Right hindlimb (tissue), 1 donor: ENCODE measurements at regions not wholly inside any gene's neighbourhood (a gene's known extent, or its start where the extent isn't known, plus 50 kb on each side); places are given as distances from the start of the nearest gene placed in this dataset.
A peak's percentile ranks its signal among the peaks of the same experiment; 100 is the strongest.

Experiments
- DNase-seq: peaks from one replicate; pipeline ENCODE4 v3.0.0-alpha.2; 2018

- DNase-seq, result no peak
These were observed 451.3 kb downstream of the NTRK3 start for GRCh38 chr15:87805117-87805820.

DNA sequence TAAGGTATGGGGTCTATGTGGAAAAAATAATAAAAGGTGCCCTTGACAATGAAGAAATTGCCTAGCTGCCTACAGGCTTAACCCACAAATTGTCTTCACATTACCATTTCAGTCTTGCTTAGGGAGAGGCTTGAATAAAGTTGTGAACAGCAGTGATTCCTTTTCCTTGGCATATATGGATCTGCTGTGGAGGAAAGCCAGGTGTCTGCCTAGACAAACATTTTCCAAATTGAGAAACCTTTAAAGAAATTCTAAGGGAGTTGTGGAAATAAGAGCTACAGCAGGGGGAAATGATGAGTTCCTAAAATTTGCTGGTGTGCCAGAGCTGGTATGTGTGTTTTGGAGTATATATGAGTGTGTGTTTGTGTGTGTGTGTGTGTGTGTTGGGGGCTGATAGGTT is 452.1 kb downstream of the NTRK3 start:
- no peak for DNase-seq

GRCh38 chr15:87799838-87800237 is 456.7 kb downstream of the NTRK3 start:
- DNase-seq, result no peak

- DNase-seq, result no peak
These were observed 457.1 kb downstream of the NTRK3 start for GRCh38 chr15:87799428-87799827.

DNA sequence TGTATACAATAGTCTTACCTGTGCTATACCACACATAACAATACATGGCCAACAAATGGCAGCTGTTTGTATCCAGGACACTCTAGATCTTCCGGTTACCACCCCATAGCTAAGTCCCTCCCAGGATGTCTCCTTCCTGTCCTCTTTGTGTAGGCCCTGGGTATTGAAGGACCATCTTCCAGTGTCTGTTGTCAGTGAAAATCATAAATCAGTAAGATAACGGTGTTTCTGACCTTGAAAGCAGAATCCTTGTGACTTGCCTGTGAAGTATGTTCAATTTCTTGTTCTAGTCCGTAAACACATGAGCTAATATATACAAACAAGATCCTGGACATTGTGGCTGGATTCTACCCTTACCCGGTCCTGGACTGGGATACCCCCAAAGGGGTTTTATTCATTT is 462.8 kb downstream of the NTRK3 start:
- no peak for DNase-seq

- no peak for DNase-seq
These were observed 464.1 kb downstream of the NTRK3 start for GRCh38 chr15:87792250-87793040.

- no peak for DNase-seq
These were observed 474.4 kb downstream of the NTRK3 start for GRCh38 chr15:87781959-87782625.

- no peak for DNase-seq
These were observed 476.8 kb downstream of the NTRK3 start for GRCh38 chr15:87779746-87780145.

DNA sequence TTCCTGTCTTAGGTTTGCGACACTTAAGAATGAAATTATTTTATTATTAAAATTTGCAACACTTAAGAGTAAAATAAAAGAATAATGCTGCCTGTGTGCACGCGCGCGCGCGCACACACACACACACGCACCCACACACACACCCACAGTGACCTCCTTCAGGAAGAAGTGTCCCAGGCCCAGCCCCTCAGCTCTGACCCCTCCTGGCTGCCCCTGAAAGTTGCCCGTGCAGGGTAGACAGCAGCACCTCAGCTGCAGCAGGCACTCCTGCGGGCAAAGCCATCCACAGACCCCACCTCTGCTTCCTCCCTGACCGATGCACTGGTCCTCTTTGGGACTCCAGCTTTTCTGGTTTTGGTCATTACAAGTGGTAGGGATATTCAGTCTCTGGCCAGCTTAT is 478.2 kb downstream of the NTRK3 start:
- no peak for DNase-seq

- peak; percentile 50 for DNase-seq
These were observed 479.4 kb downstream of the NTRK3 start for GRCh38 chr15:87777054-87777561.

DNA sequence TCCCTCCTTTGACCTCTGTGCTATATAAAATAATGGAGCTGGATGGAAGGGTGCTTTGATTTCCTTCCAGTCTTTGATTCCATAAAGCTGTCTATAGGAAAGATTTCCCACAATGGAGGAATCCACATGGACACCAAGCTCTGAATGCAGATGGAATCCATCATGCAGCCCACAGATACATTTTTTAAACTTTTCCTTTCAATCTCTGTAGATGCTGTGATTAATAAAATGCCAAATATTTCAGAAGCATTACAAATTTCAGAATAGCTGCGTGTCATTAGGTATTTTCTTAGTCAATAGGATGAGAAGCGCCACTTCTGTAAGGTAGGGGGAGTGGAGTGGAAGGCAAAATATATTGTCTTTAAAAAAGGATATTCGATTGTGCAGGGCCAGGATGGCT is 489.0 kb downstream of the NTRK3 start:
- no peak for DNase-seq

GRCh38 chr15:87764461-87765240 is 491.9 kb downstream of the NTRK3 start:
- no peak for DNase-seq

GRCh38 chr15:87763837-87764236 is 492.7 kb downstream of the NTRK3 start:
- DNase-seq, result no peak

GRCh38 chr15:87761736-87762509 is 494.6 kb downstream of the NTRK3 start:
- DNase-seq, result no peak

DNA sequence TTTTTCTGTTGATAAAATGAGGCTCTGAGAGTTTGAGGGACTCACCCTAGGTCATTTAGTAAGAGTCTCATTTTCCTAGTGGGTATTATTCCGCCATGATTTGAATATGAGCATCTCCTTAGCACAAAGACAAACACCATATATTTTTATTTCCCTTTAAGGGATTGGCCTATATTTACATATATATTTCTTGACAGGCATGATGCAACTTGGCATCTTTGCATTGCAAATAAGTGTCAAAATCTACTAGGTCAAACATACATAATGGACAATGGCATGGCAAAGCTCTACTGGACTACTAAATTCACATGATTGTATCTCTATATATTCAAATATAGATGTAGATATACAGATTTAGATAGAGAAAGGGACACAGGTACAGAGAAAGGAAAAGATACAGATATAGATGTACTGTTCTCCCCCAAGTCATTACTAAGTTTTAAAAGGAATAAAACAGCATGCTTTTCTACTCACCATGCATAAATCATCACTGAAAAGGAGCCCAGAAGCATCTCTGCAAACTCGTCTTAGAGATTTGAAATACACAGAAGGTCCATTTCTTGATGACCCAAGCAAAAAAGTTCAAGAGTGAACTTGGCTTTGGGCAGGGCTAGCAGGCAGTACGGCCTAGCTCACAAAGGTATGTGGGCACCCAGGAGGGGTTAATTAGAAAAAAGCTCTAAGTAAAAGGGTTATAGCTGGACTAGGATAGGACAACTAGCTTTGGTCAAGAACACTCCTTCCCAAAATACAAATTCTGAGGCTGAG is 495.8 kb downstream of the NTRK3 start:
- no peak for DNase-seq

GRCh38 chr15:87758794-87759418 is 497.6 kb downstream of the NTRK3 start:
- peak; percentile 28 for DNase-seq

- no peak for DNase-seq
These were observed 499.5 kb downstream of the NTRK3 start for GRCh38 chr15:87757084-87757483.

DNA sequence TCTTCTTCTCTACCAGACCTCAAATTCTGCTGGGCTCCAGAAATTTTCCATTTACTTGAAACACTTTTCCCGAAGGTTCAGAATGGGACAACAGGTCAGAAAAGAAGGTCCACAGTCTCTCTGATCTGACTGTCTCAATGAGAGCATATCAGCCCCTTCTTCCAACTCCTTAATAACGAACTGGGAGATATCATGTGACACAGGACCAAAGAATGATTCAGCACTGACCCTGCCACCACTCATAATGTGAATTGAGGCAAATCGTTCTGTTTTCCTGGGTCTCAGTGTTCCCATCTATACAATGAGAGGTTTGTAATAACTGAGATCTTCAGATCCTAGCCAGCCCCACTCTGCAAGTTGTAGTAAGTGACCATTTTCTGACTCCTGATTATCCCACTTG is 500.5 kb downstream of the NTRK3 start:
- DNase-seq, result no peak

- DNase-seq, result no peak
These were observed 501.3 kb downstream of the NTRK3 start for GRCh38 chr15:87755226-87755625.

DNA sequence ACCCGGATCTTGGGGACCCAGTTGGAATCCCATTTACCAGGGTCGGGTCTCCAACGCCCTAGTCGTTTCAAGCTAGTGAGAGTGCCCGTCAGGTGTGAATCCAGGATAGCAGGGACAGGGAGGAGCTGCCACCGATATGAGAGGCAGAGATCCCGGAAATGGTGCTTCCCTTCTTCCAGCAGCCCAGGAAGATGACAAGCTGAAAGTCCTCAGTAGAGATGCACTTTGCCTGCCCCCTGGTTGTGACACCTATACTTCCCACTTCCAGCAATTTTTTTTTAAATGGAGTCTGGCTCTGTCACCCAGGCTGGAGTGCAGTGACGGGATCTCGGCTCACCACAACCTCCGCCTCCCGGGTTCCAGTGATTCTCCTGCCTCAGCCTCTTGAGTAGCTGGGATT is 503.0 kb downstream of the NTRK3 start:
- no peak for DNase-seq
